SKM-1 treated with dmso at 0.1 percent for 144 hours (cell line): ENCODE measurements at regions not wholly inside any gene's neighbourhood (a gene's known extent, or its start where the extent isn't known, plus 50 kb on each side); places are given as distances from the start of the nearest gene placed in this dataset.
"Not testable (repeated sequence)": the region's sequence is repeated elsewhere in the genome, so short reads cannot be mapped to it uniquely, and the experiment has no call there.

ENCODE experiments used
- DNase-seq: peaks from one replicate; lab custom pipeline; 2025; ENCODE audit not compliant: unreplicated experiment; lab: John Stamatoyannopoulos, UW

DNA sequence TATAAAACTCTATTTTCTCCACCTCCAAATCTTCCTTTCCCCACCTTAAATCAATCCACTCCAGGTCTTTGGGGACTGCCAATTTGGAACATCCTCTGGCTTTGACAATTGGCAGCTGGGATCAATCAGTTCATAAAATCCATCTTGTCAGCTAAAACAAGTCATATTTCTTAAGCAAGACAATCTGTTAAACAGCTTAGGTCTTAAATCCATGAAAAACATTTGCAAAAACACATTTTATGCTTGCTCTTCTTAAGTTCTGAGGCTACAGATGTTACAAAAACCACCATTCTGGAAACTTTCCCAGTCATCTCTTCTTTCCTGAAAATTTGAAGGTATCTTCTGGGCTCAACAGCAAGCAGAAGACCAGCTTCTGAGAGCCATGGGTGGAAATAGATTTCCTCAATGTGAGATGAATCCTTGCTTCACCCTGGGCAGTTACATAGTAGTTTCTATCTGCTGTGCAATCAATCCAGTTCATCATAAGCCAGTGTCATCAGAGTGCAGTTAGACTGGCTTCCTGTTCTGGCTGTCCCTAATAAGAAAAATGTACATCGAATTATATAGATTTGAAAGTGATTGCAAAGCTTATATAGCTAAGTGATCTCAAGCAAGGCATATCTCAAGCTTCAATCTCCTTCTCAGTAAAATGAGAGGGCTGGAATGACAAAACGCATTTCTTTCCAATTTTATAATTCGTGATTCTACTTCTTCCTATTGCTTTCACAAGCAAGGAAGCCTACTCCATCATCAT, 402.7 kb upstream of the INTU start:
- DNase-seq: no peak

DNA sequence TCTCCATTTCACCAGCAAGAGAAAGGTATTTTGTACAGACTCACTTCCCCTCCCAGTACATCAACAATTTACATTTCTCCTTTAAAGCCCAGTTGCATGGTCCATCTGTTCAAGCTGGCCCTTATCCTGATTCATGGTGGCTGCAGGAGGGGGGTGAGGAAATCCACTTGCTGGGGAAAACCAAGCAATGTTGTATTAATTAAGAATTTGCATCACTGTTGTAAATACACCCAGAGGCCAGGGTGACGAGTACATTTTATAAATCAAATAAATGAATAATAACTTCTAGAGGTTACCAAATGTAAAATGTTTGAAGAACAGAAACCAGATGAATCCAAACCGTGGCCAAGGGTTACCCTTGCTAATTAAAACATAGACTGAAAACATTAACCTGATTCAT, 395.9 kb upstream of the INTU start:
- DNase-seq: no peak

DNA sequence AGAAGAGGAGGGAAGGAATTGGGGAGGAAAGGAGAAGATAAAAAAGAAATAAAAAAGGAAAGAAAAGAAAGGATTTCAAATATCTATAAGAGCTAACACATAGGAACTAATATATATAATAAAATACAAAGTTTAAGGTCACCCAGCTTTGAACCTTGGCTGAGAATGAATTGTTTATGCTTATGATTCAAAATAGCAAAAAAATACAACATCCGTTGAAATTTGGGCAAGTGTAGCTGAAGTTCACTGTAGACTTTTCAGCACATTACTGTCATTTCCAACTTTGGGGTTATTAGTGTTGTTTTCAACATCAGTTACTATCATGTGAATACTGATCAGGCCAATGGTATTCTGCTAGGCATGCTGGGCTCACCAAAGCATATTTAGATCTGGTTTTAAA, 395.2 kb upstream of the INTU start:
- no peak for DNase-seq

DNA sequence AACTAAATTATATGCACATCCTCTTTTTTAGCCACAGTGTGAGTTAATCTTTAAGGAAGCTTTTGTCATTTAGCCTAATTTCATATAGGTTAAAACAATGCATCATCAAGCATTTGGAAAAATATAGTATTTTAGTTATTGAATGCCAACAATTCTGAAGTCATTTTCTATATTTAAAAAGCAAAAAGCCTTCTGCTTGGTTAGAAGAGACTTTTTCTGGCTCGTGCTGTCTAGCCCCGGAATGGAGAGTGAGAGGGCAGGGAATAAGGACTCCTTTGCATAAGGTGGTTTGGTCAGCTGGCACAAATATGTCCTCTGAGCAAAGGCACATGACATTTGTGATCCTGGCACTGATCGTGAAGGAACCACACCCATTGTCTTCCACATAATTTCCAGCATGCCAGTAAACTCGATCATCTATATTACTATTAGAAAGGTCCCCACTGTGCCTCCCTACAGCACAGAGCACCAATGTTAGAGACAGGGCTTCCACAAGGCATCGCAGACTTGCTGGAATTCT, 393.7 kb upstream of the INTU start:
- DNase-seq: no peak

DNA sequence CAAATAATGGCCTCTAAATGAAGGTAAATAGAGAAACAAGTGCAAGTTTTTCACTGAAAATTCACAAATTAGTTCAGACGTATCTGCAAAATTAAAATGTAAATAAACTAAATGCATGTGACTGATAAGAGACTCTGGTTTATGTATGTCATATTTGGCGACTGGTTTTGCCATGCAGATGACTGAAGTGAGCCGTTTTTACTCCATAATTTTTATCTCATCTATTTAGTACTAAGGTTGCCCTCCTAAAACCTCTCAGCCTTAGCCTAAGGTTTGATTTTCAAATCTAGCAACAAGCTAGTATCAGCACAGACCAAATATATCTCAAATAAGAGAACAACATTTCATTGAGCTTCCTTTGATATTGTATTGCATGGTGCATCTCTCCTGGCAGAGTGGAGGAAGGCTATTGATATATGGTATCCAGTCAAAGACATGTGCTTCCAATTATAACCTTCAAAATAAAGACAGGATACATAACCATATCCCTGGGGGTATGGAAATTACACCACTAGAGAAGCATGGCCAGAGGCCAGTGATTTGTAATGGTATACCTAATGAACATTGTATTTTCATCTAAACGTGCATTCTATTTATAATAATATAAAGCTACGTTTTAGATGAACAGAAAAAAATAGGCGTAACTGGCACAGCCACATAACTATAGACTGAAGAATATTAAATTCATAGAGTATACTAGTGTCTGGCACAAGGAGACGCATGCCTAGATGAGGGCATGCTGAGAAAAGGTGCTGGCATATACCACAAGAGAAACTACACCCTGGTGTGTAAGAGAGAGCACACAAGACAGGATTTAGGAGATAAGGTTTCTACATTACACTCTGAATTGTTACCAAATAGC, 392.6 kb upstream of the INTU start:
- DNase-seq: no peak

DNA sequence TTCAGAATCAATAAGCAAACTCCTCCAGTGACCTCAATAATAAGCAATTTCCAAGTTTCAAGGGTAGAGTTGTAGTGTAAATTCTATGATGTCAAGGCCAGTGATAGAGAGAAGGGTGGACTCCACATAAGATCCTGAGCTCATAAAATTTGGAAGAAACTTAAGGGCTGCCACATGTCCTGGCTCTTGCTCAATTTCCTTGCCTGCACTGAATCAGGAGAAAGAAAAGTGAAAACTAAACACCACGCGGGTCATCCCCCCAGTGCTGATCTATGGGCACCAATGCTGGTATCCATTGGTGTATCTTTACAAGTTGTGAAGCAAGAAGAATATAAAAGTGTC, 392.0 kb upstream of the INTU start:
- no peak for DNase-seq

DNA sequence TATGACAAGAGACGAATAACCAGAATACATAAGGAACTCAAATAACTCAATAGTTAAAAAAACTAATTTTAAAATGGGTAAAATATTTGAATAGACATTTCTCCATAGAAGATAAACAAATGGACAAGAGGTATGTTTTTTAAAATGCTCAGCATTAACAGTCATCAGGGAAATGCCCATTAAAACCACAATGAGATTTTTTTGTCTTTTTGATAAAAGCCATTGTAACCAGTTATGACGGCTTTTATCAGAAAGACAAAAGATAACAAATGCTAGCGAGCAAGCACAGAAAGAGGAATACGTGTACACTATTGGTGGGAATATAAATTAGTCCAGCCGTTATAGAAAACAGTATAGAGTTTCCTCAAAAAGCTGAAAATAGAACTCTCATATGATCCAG, 388.2 kb upstream of the INTU start:
- DNase-seq: no peak

DNA sequence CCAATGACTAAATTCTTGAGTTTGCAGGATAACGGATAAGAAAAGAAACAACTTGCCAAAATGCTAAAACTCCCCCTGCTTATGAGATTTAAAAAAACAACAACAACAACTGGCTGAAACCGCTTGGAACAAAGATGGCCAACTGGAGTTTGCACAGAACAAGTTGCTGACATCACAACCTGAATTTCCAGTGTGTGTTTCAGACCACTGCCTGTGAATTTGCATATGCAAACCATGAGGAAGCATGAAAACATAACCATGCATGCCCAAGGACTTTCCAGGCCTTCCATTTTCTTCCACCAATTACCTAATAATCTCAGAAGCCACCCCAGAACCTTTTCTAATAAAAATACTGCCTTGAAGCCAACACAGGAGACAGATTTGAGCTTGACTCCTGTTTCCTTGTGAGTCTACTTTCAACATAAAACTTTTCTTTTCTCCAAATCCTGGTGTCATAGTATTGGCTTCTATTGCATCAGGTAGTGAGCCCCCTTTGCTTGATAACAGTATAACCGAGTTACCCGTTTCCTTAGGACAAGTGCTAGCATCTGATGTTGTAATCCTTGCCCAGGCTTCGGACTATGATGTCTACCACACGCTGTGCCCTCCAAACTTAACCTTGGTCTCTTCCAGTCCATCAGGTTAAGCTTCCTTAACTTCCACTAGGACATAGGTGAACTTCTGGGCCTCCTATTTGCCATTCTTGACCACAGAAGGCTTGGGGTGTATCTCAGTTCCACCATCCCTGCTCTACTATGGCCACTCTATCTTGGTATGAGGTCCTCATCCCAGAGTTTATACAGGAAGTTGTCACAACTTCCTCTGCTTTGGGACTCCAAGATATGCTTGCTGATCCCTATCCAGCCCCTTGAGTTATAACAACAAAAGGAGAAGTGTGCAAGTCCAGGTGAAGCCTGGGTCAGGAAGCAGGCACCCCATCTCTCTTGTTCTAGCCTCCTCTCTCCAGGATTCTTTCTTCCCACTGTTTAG, 385.5 kb upstream of the INTU start:
- DNase-seq: no peak

DNA sequence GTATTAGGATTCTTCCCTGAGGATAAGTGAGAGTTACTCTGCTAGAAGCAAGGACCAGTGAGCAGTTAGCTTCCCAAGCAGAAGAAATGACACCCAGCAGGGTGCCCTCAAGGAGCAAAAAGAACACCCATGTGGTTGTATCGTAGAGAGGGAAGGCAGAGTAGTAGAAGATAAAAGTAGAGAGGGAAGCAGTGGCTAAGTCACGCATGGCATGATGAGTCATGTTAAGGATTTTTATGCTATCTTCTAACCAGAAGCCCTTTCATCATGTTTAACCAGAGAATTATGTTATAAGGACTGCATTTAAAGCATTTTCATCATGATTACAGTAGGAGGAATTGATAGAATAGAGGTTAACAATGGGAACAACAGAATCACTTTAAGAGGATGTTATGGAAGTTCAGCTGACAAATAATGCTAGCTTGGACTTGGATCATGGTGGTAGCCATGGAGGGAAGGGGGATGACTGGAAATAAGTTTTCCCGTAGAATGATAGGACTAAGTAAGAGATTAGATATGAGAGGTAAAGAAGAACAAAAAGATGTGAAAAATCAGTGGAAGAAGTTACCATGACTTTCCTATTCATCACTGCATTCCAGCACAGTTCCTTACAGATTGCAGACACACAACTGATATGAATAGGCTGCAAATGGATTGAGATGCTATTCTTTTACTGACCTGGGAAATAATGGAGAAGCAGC, 383.5 kb upstream of the INTU start:
- no peak for DNase-seq

DNA sequence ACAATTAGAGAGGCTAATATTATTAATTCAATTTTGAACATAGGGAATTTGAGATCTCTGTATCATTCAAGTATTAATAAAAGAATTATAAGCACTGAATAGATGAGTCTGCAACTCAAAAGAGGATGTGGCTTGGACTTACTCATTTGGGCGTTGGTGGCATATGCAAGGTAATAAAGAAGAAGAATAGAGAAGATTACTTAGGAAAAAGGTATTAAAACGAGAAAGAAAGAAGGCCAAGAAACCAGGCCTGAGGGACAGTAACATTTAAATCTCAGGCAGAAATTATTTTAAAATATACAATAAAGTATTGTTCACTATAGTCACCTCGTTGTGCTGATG, 383.0 kb upstream of the INTU start:
- DNase-seq: peak; percentile 3

DNA sequence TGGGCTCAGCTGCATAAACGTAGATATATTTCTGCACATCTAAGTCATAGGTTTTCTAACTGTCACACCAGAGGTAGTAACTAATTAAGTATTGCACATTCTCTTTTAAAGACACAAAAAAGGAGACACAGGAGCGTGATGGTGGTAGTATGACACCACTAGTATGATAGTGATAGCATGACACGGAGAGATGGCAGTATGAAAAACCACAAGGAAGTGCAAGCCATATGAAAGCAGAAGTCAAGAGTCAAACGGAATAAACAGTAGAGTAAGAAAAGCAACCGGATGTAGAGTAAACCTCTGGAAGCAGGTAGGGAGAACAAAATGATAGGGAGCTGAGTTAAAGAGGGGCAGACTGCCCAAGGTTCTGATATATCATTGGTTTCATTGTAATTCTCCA, 382.2 kb upstream of the INTU start:
- DNase-seq: peak; percentile 74

DNA sequence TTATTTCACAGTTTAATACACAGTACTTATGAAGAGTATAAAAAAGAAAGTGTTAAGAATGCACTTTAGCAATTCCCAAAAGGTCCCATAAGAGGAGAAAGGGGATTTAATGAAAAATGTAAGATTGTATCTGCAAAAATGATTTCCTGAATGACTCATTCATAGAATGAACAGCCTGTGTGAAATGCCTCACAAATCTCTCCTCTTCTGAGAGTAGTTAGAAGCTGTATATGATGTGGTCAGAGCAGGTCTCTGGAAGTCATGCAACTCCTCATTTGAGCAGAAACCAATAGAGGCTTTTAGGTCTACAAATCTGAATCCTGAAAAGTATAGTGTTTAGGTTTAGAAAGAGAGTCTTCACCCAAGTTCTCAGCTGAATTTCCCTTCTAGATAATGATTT, 381.3 kb upstream of the INTU start:
- DNase-seq: peak; percentile 11

DNA sequence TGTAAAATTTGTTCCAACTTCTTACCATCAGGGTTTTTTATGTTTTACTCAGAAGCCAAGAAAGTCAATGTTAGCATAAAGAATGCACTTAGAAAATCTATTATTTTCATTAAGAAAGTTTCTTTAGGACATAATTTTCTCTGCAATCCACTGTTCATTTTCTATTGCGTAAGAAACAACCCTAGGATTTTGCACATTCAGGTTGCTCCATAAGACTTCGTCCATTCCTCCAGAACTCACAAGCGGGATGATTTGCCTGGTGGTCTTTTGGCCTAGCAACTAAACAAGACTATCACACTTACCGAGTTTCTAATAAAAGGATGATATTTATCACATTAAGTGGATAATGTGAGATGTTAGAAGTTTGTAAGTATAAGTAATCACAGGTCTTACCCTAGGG, 376.3 kb upstream of the INTU start:
- DNase-seq: no peak

DNA sequence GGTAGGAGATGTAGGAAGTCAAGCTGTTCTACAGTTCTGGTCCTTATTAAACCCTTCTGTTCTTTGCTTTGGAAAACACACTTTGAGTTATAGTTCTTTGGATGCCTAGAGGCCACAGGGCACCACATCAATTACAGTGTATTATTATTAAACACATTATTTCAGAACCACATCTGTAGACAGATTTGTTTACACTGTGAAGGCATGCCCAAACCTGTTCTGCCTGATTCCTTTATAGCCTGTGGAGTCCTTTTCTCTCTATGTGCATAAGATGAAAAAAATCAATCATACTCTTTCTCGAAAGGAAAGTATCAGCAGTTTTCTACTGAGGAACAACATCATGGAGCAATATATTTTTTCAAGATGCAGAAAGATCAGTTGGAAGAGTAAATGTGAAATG, 371.3 kb upstream of the INTU start:
- DNase-seq: no peak

DNA sequence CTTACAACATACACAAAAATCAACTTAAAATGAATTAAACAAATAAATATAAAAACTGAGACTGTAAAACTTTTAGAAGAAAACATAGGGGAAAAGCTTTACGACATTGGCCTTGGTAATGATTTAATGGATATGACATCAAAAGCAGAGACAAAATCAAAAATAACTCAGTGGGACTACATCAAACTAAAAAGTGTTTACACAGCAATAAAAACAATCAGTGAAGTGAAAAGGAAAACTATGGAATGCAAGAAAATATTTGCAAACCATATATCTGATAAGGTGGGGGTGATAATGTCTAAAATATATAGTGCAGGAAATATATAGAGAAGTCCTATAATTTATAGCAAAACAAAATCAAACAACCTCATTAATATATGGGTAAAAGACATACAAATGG, 364.4 kb upstream of the INTU start:
- no peak for DNase-seq

DNA sequence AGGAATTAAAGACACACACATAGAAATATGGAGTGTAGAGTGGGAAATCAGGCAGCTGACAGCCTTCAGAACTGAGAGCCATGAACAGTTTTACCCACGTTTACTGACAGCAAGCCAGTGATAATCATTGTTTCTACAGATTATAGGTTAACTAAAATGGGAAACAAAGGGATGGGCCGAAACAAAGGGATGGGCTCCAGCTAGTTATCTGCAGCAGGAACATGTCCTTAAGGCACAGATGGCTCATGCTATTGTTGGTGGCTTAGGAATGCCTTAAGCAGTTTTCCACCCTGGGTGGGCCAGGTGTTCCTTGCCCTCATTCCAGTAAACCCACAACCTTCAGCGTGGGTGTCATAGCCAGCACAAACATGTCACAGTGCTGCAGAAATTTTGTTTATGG, 355.7 kb upstream of the INTU start:
- not testable (repeated sequence) for DNase-seq

DNA sequence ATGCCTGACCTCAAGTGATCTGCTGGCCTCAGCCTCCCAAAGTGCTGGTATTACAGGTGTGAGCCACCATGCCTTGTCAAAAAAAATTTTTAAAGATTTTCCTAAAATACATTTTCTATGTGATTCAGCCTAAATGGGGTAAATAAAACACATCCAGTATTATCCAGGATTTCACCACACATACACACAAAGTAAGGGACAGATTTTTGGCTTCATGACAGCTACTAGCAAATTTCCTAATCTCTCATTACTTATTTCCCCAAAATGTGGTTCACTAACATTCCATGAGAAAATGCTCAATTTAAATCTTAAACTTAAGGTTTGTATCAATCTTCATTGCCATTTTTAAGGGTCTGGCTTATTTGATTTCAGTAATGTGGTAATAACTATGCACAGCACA, 348.5 kb upstream of the INTU start:
- DNase-seq: no peak

DNA sequence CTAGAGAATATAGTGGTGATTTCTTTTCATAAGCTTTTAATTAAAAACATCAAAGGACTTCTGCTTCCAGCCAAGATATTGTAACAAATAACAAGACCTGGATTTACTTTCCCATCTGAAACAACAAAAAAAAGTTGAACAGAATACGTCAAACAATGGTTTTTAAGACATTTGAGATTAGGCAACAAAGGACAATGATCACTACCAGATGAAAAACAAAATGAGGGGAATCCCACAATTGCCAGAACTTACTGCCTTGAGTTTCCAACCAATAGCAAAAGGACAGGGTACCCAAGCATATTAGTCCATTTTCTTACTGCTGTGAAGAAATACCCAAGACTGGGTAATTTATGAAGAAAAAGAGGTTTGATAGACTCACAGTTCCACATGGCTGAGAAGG, 341.4 kb upstream of the INTU start:
- no peak for DNase-seq

DNA sequence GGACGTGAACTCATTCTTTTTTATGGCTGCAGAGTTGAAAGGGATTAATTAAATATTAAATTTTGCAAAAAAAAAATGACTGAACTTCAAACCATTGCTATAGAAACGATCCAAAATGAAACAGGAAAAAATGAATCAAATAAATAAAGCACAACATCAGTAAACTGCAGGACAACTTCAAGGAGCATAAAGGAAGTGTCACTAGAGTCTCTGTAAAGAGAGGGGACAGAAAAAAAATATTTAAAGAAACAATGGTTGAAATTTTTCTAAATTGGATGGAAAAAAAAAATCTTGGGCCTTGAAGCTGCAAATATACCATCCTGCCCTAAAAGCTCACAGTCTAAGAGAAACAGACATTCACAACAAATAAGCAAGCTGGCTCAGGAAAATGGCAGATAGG, 339.3 kb upstream of the INTU start:
- no peak for DNase-seq

DNA sequence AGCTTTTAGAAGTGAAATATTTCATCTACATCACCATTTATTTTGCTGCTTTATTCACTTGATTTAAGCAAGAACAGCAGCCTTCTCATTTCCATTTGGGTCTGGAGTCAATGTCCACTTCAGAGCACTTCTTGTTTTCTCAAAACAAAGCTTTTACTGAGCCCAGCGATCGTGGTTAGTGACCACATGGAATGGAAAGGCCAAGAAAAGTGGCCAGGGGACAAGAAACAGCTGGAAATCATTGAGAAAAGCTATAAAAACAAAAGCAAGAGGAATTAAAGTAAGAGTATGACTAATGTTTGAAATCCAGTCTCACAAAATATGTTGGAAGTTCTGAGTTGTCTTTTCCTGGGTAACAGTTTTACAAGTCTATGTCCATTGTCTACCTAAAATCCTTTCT, 328.4 kb upstream of the INTU start:
- no peak for DNase-seq

DNA sequence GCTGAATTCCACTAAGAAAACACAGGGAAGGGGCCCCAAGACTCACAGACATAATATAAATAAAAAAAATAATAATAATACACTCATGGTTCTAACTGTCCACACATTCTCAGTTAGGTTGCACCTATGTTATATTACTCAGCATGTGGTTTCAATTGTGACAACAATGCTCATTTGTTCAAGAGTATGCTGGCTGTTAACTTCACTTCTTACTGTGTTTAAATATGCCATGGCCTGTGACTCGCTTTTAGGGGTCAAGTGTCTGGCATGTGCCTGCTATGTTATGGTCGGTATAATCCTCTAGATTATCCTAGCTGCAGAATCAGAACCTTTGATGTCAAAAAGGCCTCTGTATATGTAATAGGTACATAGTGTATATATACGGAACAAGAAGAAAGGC, 324.8 kb upstream of the INTU start:
- DNase-seq: no peak
